PC-3 (cell line): ENCODE measurements at regions not wholly inside any gene's neighbourhood (a gene's known extent, or its start where the extent isn't known, plus 50 kb on each side); places are given as distances from the start of the nearest gene placed in this dataset.
A peak's percentile ranks its signal among the peaks of the same experiment; 100 is the strongest.

Source experiments
- ATAC-seq: fragments of 200-7000 bp; cut with Tn5 transposase; 2 replicates; pipeline ENCODE4 v1.9.1; 2020; ENCODE audit warnings: mild to moderate bottlenecking, moderate library complexity
- BruUV-seq: library from RNA; stranded (reverse); fragments of 400-500 nt; replicated peaks from 2 replicates; lab custom pipeline; 2021; lab: Mats Ljungman, UMichigan
- CTCF ChIA-PET: fragments of 300-600 bp; sonication (Branson Sonifier 250); formaldehyde crosslinking; loops from one replicate; lab custom pipeline; 2022; ENCODE audit warnings: antibody characterized with exemption; lab: Charles Lee
- POLR2A ChIA-PET: fragments of 300-600 bp; sonication (Branson Sonifier 250); formaldehyde crosslinking; loops from one replicate; lab custom pipeline; 2022; ENCODE audit warnings: antibody characterized with exemption; ENCODE audit not compliant: unreplicated experiment; lab: Charles Lee
- DNase-seq: peaks from one replicate; pipeline ENCODE4 v3.0.0-alpha.2; 2015
- H2AFZ ChIP-seq: fragments of 300-600 bp; sonication (generic); 2 replicates; pipeline ENCODE4 v1.6.0; 2016; ENCODE audit warnings: antibody characterized with exemption, low read length
- H3F3A ChIP-seq: fragments of 300-600 bp; sonication (generic); one replicate; pipeline ENCODE4 v1.6.0; 2017; ENCODE audit warnings: antibody characterized with exemption, low read length, control low read depth, mild to moderate bottlenecking; ENCODE audit not compliant: unreplicated experiment
- H3K27ac ChIP-seq: fragments of 300-600 bp; sonication (generic); 2 replicates; pipeline ENCODE4 v1.5.1; 2016; ENCODE audit warnings: mild to moderate bottlenecking, low read length
- H3K27me3 ChIP-seq: fragments of 300-600 bp; sonication (generic); 2 replicates; pipeline ENCODE4 v1.6.1; 2016; ENCODE audit warnings: low read length, mixed read lengths
- H3K36me3 ChIP-seq: fragments of 300-600 bp; sonication (generic); 2 replicates; pipeline ENCODE4 v1.6.1; 2016; ENCODE audit warnings: low read depth, mixed run types, low read length, mixed read lengths
- H3K4me1 ChIP-seq: fragments of 300-600 bp; sonication (generic); 2 replicates; pipeline ENCODE4 v1.5.1; 2016; ENCODE audit warnings: low read length; ENCODE audit not compliant: insufficient read depth
- H3K4me2 ChIP-seq: fragments of 300-600 bp; sonication (generic); 2 replicates; pipeline ENCODE4 v1.6.0; 2016; ENCODE audit warnings: low read length
- H3K4me3 ChIP-seq: fragments of 300-600 bp; sonication (generic); 2 replicates; pipeline ENCODE4 v1.5.1; 2016; ENCODE audit warnings: mild to moderate bottlenecking, low read length, mixed read lengths
- H3K79me2 ChIP-seq: fragments of 300-600 bp; sonication (generic); 2 replicates; pipeline ENCODE4 v1.6.1; 2017; ENCODE audit warnings: low read length, mixed read lengths
- H3K9ac ChIP-seq: fragments of 300-600 bp; sonication (generic); 2 replicates; pipeline ENCODE4 v1.6.0; 2016; ENCODE audit warnings: mild to moderate bottlenecking, low read length
- H3K9me2 ChIP-seq: fragments of 300-600 bp; sonication (generic); replicated peaks from 2 replicates; pipeline ENCODE4 v1.6.1; 2016; ENCODE audit warnings: mixed run types, low read length, mixed read lengths
- H3K9me3 ChIP-seq: fragments of 300-600 bp; sonication (generic); 2 replicates; pipeline ENCODE4 v1.6.1; 2016; ENCODE audit warnings: low read length, mixed read lengths
- H4K20me1 ChIP-seq: fragments of 300-600 bp; sonication (generic); 2 replicates; pipeline ENCODE4 v1.6.1; 2016; ENCODE audit warnings: low read length, mixed read lengths
- CTCF ChIP-seq: fragments of 300-600 bp; sonication (generic); conservative IDR thresholded peaks from 2 replicates; pipeline ENCODE4 v1.5.1; 2017; ENCODE audit warnings: antibody characterized with exemption, low read depth, mild to moderate bottlenecking, low read length
- EZH2 ChIP-seq: fragments of 300-600 bp; sonication (generic); IDR thresholded peaks from one replicate; pipeline ENCODE4 v1.6.1; 2017; ENCODE audit warnings: antibody characterized with exemption, mild to moderate bottlenecking, low read length; ENCODE audit not compliant: unreplicated experiment
- EZH2phosphoT487 ChIP-seq: fragments of 300-600 bp; sonication (generic); IDR thresholded peaks from 2 replicates; pipeline ENCODE4 v1.6.1; 2018; ENCODE audit warnings: mild to moderate bottlenecking, antibody characterized with exemption, low read length, borderline replicate concordance
- intact Hi-C: fragments of 100-400 bp; cut with micrococcal nuclease; formaldehyde crosslinking; loops from 2 replicates; pipeline ENCODE4 v1.9.0; 2023

- H3K27me3 ChIP-seq, result no peaks in the 10 kb centered on the region
- no TSS peak for BruUV-seq
- H3K9ac ChIP-seq, result no peak overlapping the region
- no peaks in the 10 kb centered on the region for H3F3A ChIP-seq
- H3K9me3 ChIP-seq, result no peaks in the 10 kb centered on the region
- H3K4me1 ChIP-seq, result no peaks in the 10 kb centered on the region
- no peak for DNase-seq
- H2AFZ ChIP-seq, result no peak overlapping the region
- H3K4me3 ChIP-seq, result no peak overlapping the region
- no peaks in the 10 kb centered on the region for H4K20me1 ChIP-seq
- H3K9me2 ChIP-seq, result no peaks in the 10 kb centered on the region
- ATAC-seq, result no peak
- H3K4me2 ChIP-seq, result no peak overlapping the region
- ChIA-PET CTCF (no interaction called here), POLR2A (no interaction called here)
- intact Hi-C loops, result no loop called here
- H3K79me2 ChIP-seq, result no peaks in the 10 kb centered on the region
- TF ChIP-seq CTCF, result no peak
- TF ChIP-seq EZH2phosphoT487, result no peak
- no peak for TF ChIP-seq EZH2
- no peaks in the 10 kb centered on the region for H3K36me3 ChIP-seq
- H3K27ac ChIP-seq, result no peak overlapping the region
Measured at GRCh38 chr7:9945131-9945530, 1028.5 kb upstream of the PHF14 start.

- BruUV-seq, result no TSS peak
- no peaks in the 10 kb centered on the region for H3K4me1 ChIP-seq
- no peak overlapping the region for H2AFZ ChIP-seq
- H3K79me2 ChIP-seq, result no peaks in the 10 kb centered on the region
- H3K4me2 ChIP-seq, result no peak overlapping the region
- peak; percentile 36 for DNase-seq
- H3K4me3 ChIP-seq, result no peak overlapping the region
- H3K9me3 ChIP-seq, result no peaks in the 10 kb centered on the region
- no peak overlapping the region for H3K27ac ChIP-seq
- H3K9me2 ChIP-seq, result no peaks in the 10 kb centered on the region
- intact Hi-C loops, result no loop called here
- no peak overlapping the region for H3K9ac ChIP-seq
- no peaks in the 10 kb centered on the region for H4K20me1 ChIP-seq
- H3F3A ChIP-seq, result no peaks in the 10 kb centered on the region
- ChIA-PET POLR2A (no interaction called here), CTCF (no interaction called here)
- TF ChIP-seq EZH2 (no peak), EZH2phosphoT487 (no peak), CTCF (no peak)
- peak; percentile 50; the same call in 1 of the 2 replicates for ATAC-seq
- no peaks in the 10 kb centered on the region for H3K27me3 ChIP-seq
- H3K36me3 ChIP-seq, result no peaks in the 10 kb centered on the region
Measured at GRCh38 chr7:9945857-9946256, 1027.8 kb upstream of the PHF14 start.

GRCh38 chr7:9955138-9955537 lies 1018.5 kb upstream of the PHF14 start:
- Histone ChIP-seq H2AFZ (no peak overlapping the region), H3K9me3 (no peaks in the 10 kb centered on the region), H3K79me2 (no peaks in the 10 kb centered on the region), H3K36me3 (no peaks in the 10 kb centered on the region), H3K9me2 (no peaks in the 10 kb centered on the region), H3K27me3 (no peaks in the 10 kb centered on the region), H3K4me2 (no peak overlapping the region), H3K9ac (no peak overlapping the region), H3K27ac (no peak overlapping the region), H3K4me1 (no peaks in the 10 kb centered on the region), H3K4me3 (no peak overlapping the region), H3F3A (no peaks in the 10 kb centered on the region), H4K20me1 (no peaks in the 10 kb centered on the region)
- intact Hi-C loops, result no loop called here
- POLR2A ChIA-PET, result no interaction called here
- TF ChIP-seq EZH2phosphoT487 (no peak), EZH2 (no peak), CTCF (no peak)
- no TSS peak for BruUV-seq
- CTCF ChIA-PET, result no interaction called here
- no peak for ATAC-seq
- DNase-seq, result no peak
